ENCODE measurements at regions not wholly inside any gene's neighbourhood (a gene's known extent, or its start where the extent isn't known, plus 50 kb on each side); places are given as distances from the start of the nearest gene placed in this dataset.

- no peak for DNase-seq (ENCODE audit: low spot score)
These were observed 60.8 kb upstream of the WLS start for GRCh38 chr1:68293122-68293521.

GRCh38 chr1:68291688-68292384 lies 59.5 kb upstream of the WLS start:
- DNase-seq (ENCODE audit: low spot score): no peak

- no peak for DNase-seq (ENCODE audit: low spot score)
These were observed 54.9 kb upstream of the WLS start for GRCh38 chr1:68287241-68287640.

- no peak for DNase-seq (ENCODE audit: low spot score)
These were observed 52.7 kb upstream of the WLS start for GRCh38 chr1:68285046-68285445.

- no peak for DNase-seq (ENCODE audit: low spot score)
These were observed 49.8 kb upstream of the WLS start for GRCh38 chr1:68281946-68282615.

Small RNA genes in the stretch of these regions (small RNA-seq; reads per million reads assigned to genes)
- 0 reads per million in 2 experiments for gene COX6B1P7

Measured in SK-N-DZ (cell line).